Suppressor macrophage treated with lipopolysaccharide for 1 hour (primary cell): ENCODE measurements at regions not wholly inside any gene's neighbourhood (a gene's known extent, or its start where the extent isn't known, plus 50 kb on each side); places are given as distances from the start of the nearest gene placed in this dataset.

Source experiments
- DNase-seq, 3 donors: peaks; one replicate each; pipeline ENCODE4 v3.0.0-alpha.2; 2020 to 2022

- no peak for DNase-seq
Observed at GRCh38 chr7:130999926-131000325, 265.9 kb upstream of the KLF14 start.

GRCh38 chr7:131000389-131000788 is 266.4 kb upstream of the KLF14 start:
- DNase-seq = no peak

GRCh38 chr7:131000873-131001272 is 266.9 kb upstream of the KLF14 start:
- DNase-seq = no peak

- no peak for DNase-seq
Observed at GRCh38 chr7:131002600-131002999, 268.6 kb upstream of the KLF14 start.

- no peak for DNase-seq
Observed at GRCh38 chr7:131003634-131004033, 269.6 kb upstream of the KLF14 start.

GRCh38 chr7:131004371-131004770 is 270.4 kb upstream of the KLF14 start:
- peak; percentile 52 to 69 (median 55) for DNase-seq

- peak; percentile 81 to 84 (median 84) for DNase-seq
Observed at GRCh38 chr7:131007439-131008330, 273.7 kb upstream of the KLF14 start.

GRCh38 chr7:131008840-131009711 is 275.1 kb upstream of the KLF14 start:
- peak in 1 of 3 donors; percentile 60 for DNase-seq

- DNase-seq = no peak
Observed at GRCh38 chr7:131010029-131010716, 276.2 kb upstream of the KLF14 start.

- peak; percentile 73 to 95 (median 86) for DNase-seq
Observed at GRCh38 chr7:131010717-131011431, 276.9 kb upstream of the KLF14 start.

- no peak for DNase-seq
Observed at GRCh38 chr7:131011432-131011742, 277.4 kb upstream of the KLF14 start.

GRCh38 chr7:131011976-131012375 is 278.0 kb upstream of the KLF14 start:
- peak; percentile 63 to 89 (median 85) for DNase-seq

GRCh38 chr7:131012477-131013031 is 278.5 kb upstream of the KLF14 start:
- DNase-seq = no peak

GRCh38 chr7:131013716-131014115 is 279.7 kb upstream of the KLF14 start:
- DNase-seq = no peak

- no peak for DNase-seq
Observed at GRCh38 chr7:131014906-131015656, 281.1 kb upstream of the KLF14 start.

- no peak for DNase-seq
Observed at GRCh38 chr7:131015657-131015958, 281.6 kb upstream of the KLF14 start.

GRCh38 chr7:131016230-131016629 is 282.2 kb upstream of the KLF14 start:
- DNase-seq = no peak

- DNase-seq = no peak
Observed at GRCh38 chr7:131019351-131019750, 285.3 kb upstream of the KLF14 start.

- no peak for DNase-seq
Observed at GRCh38 chr7:131020759-131021261, 286.8 kb upstream of the KLF14 start.

GRCh38 chr7:131021460-131021859 is 287.5 kb upstream of the KLF14 start:
- peak in 2 of 3 donors; percentile 37 to 57 for DNase-seq

- DNase-seq = peak in 1 of 3 donors; percentile 37
Observed at GRCh38 chr7:131021902-131022301, 287.9 kb upstream of the KLF14 start.
